IMR-90 (cell line): ENCODE measurements at regions not wholly inside any gene's neighbourhood (a gene's known extent, or its start where the extent isn't known, plus 50 kb on each side); places are given as distances from the start of the nearest gene placed in this dataset.

Source experiments
- ATAC-seq: fragments of 200-7000 bp; cut with Tn5 transposase; 2 replicates; pipeline ENCODE4 v1.9.1; 2020; ENCODE audit warnings: low read depth, mild to moderate bottlenecking, moderate library complexity
- BruUV-seq: library from RNA; stranded (reverse); fragments of 400-500 nt; replicated peaks from 2 replicates; lab custom pipeline; 2021; lab: Mats Ljungman, UMichigan
- CTCF ChIA-PET: fragments of 300-600 bp; formaldehyde crosslinking; extraction: SDS; loops from one replicate; lab custom pipeline; 2021; ENCODE audit warnings: antibody characterized with exemption; lab: Yijun Ruan, JAX
- POLR2A ChIA-PET: fragments of 300-600 bp; sonication (Branson Sonifier 250); formaldehyde crosslinking; loops from one replicate; lab custom pipeline; 2022; ENCODE audit warnings: antibody characterized with exemption; ENCODE audit not compliant: unreplicated experiment; lab: Charles Lee
- DNase-seq: peaks from one replicate; pipeline ENCODE4 v3.0.0; 2013
- H2AFZ ChIP-seq: replicated peaks from 2 replicates; pipeline ENCODE3; 2013; ENCODE audit warnings: low read length, mild to moderate bottlenecking; ENCODE audit not compliant: poor library complexity
- H2AK5ac ChIP-seq: 2 replicates; pipeline ENCODE4 v1.6.1; 2013; ENCODE audit warnings: low read depth, low read length, inconsistent platforms
- H2AK9ac ChIP-seq: replicated peaks from 2 replicates; pipeline ENCODE3; 2013; ENCODE audit warnings: mild to moderate bottlenecking, low read depth, low read length, moderate library complexity; ENCODE audit not compliant: poor library complexity
- H2BK120ac ChIP-seq: 2 replicates; pipeline ENCODE4 v1.6.1; 2013; ENCODE audit warnings: low read depth, low read length, inconsistent platforms
- H2BK15ac ChIP-seq: 3 replicates; pipeline ENCODE4 v1.6.1; 2013; ENCODE audit warnings: low read depth, low read length, inconsistent platforms
- H2BK20ac ChIP-seq: 2 replicates; pipeline ENCODE4 v1.6.1; 2013; ENCODE audit warnings: low read depth, mild to moderate bottlenecking, inconsistent platforms, low read length, moderate library complexity
- H2BK5ac ChIP-seq: 2 replicates; pipeline ENCODE4 v1.6.1; 2013; ENCODE audit warnings: mild to moderate bottlenecking, low read depth, low read length, inconsistent platforms; ENCODE audit not compliant: poor library complexity, severe bottlenecking
- H3K14ac ChIP-seq: replicated peaks from 2 replicates; pipeline ENCODE4 v1.6.1; 2013; ENCODE audit warnings: low read depth, low read length, inconsistent platforms
- H3K18ac ChIP-seq: 2 replicates; pipeline ENCODE4 v1.6.1; 2013; ENCODE audit warnings: low read depth, low read length, control low read depth
- H3K23ac ChIP-seq: 2 replicates; pipeline ENCODE4 v1.6.1; 2013; ENCODE audit warnings: low read depth, low read length, inconsistent platforms
- H3K27ac ChIP-seq: 2 replicates; pipeline ENCODE4 v1.5.1; 2013; ENCODE audit warnings: mild to moderate bottlenecking, control low read depth, low read length; ENCODE audit not compliant: insufficient read depth
- H3K27me3 ChIP-seq: 2 replicates; pipeline ENCODE4 v1.6.1; 2013; ENCODE audit warnings: low read length; ENCODE audit not compliant: control insufficient read depth, insufficient read depth
- H3K36me3 ChIP-seq: 2 replicates; pipeline ENCODE4 v1.6.1; 2013; ENCODE audit warnings: low read length, mixed read lengths; ENCODE audit not compliant: control insufficient read depth, insufficient read depth
- H3K4ac ChIP-seq: 2 replicates; pipeline ENCODE4 v1.6.1; 2013; ENCODE audit warnings: low read depth, low read length, inconsistent platforms
- H3K4me1 ChIP-seq: 2 replicates; pipeline ENCODE4 v1.6.1; 2013; ENCODE audit warnings: low read length, mixed read lengths; ENCODE audit not compliant: control insufficient read depth, insufficient read depth
- H3K4me2 ChIP-seq: 2 replicates; pipeline ENCODE4 v1.6.1; 2013; ENCODE audit warnings: low read depth, mild to moderate bottlenecking, control low read depth, low read length, moderate library complexity
- H3K4me3 ChIP-seq: 2 replicates; pipeline ENCODE4 v1.5.1; 2013; ENCODE audit warnings: low read depth, mild to moderate bottlenecking, control low read depth, low read length, moderate library complexity; ENCODE audit not compliant: insufficient read depth
- H3K56ac ChIP-seq: 2 replicates; pipeline ENCODE4 v1.6.1; 2013; ENCODE audit warnings: low read length, inconsistent platforms; ENCODE audit not compliant: insufficient read depth; ENCODE audit errors: extremely low read depth
- H3K79me1 ChIP-seq, 2 experiments: 2 replicates each; pipeline ENCODE4 v1.6.1; 2013; ENCODE audit warnings: low read length in 2 of 2, inconsistent platforms in 1 of 2, low read depth in 1 of 2
- H3K9ac ChIP-seq: 2 replicates; pipeline ENCODE4 v1.6.1; 2013; ENCODE audit warnings: low read depth, low read length, control low read depth
- H3K9me1 ChIP-seq: 2 replicates; pipeline ENCODE4 v1.6.1; 2013; ENCODE audit warnings: low read length, inconsistent platforms; ENCODE audit not compliant: insufficient read depth
- H3K9me3 ChIP-seq: 2 replicates; pipeline ENCODE4 v1.6.1; 2013; ENCODE audit warnings: low read length; ENCODE audit not compliant: control insufficient read depth, insufficient read depth
- H4K20me1 ChIP-seq: 2 replicates; pipeline ENCODE4 v1.6.1; 2013; ENCODE audit warnings: low read length, inconsistent platforms; ENCODE audit not compliant: insufficient read depth
- H4K5ac ChIP-seq: 2 replicates; pipeline ENCODE4 v1.6.1; 2013; ENCODE audit warnings: mild to moderate bottlenecking, low read depth, low read length, control low read depth
- H4K8ac ChIP-seq, 2 experiments: 2 replicates each; pipeline ENCODE4 v1.6.1; 2013; ENCODE audit warnings: low read depth in 2 of 2, low read length in 2 of 2, control low read depth in 1 of 2, inconsistent platforms in 1 of 2
- H4K91ac ChIP-seq: 2 replicates; pipeline ENCODE4 v1.6.1; 2013; ENCODE audit warnings: low read depth, low read length, inconsistent platforms; ENCODE audit not compliant: insufficient read depth
- BHLHE40 ChIP-seq: fragments of 150-350 bp; IDR thresholded peaks from 2 replicates; pipeline ENCODE4 v1.6.1; 2016; ENCODE audit warnings: mild to moderate bottlenecking, low read depth, low read length
- POLR2A ChIP-seq: IDR thresholded peaks from 2 replicates; pipeline ENCODE4 v1.6.1; 2012; ENCODE audit warnings: mild to moderate bottlenecking, low read depth, low read length
- WGBS, 2 experiments: methylation state at CpG; one replicate each; pipeline versions ENCODE4 v1.1.5 to v1.1.7; 2013; ENCODE audit warnings: missing lambda C conversion rate in 2 of 2; ENCODE audit not compliant: insufficient read length in 1 of 2; ENCODE audit errors: extremely low coverage in 2 of 2; 5-methylcytosine and 5-hydroxymethylcytosine counted together
- dilution Hi-C: fragments of 300-500 bp; cut with HindIII; formaldehyde crosslinking; loops from one replicate; pipeline ENCODE4 v1.14.3; 2018; ENCODE audit warnings: low sequenced_read_pairs; ENCODE audit not compliant: unreplicated experiment
- in situ Hi-C: fragments of 300-500 bp; cut with MboI; formaldehyde crosslinking; loops from 3 replicates; pipeline ENCODE4 v1.14.3; 2019; ENCODE audit warnings: low sequenced_read_pairs, inconsistent platforms, mixed read lengths
- intact Hi-C: fragments of 100-400 bp; cut with micrococcal nuclease; formaldehyde crosslinking; loops from 2 replicates; pipeline ENCODE4 v1.10.0; 2022

DNA sequence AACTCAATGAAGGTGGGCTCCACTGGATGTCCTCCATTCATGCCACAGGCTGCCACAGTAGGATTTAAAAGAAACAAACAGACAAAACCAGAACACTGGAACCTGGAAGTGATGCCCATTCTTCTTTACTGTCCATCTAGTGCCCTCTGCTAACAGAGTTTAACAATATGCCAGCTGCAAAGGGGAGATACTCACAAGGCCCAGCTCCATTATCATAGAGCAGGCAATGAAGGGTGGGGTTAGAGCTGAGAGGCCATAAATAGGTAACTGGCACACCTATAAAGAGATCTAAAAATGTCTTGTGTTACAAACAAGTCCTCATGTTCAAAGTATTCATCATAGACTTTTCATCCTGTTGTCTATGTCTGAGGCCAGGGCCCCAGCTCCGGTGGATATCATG, 75.6 kb downstream of the SOD2 start:
- intact Hi-C loops (no loop called here), in situ Hi-C loops (no loop called here), dilution Hi-C loops (no loop called here)
- no peak for DNase-seq
- no peak overlapping the region for H3K14ac ChIP-seq
- H3K9me1 ChIP-seq: no peaks in the 10 kb centered on the region
- no peaks in the 10 kb centered on the region for H3K36me3 ChIP-seq
- no peak overlapping the region for H3K4me3 ChIP-seq
- no peaks in the 10 kb centered on the region for H3K79me1 ChIP-seq
- H3K4ac ChIP-seq: no peak overlapping the region
- H2BK120ac ChIP-seq: no peak overlapping the region
- ATAC-seq: no peak
- peaks cover 8% of the 10 kb centered on the region for H3K9me3 ChIP-seq
- no peaks in the 10 kb centered on the region for H3K4me1 ChIP-seq
- no peak overlapping the region for H4K91ac ChIP-seq
- ChIA-PET CTCF (interaction anchor here (1.0 kb wide), 1 partner anchor 23 kb away, joined by 4 read pairs; no protein-coding TSS in a partner anchor), POLR2A (no interaction called here)
- H2AK5ac ChIP-seq: no peak overlapping the region
- no peak overlapping the region for H3K23ac ChIP-seq
- no peak overlapping the region for H3K4me2 ChIP-seq
- no peaks in the 10 kb centered on the region for H3K27me3 ChIP-seq
- no peak overlapping the region for H2BK20ac ChIP-seq
- no peak overlapping the region for H2AFZ ChIP-seq
- WGBS, 2 experiments: no CpG with 5 or more reads among the region's 1 CpG
- no peak overlapping the region for H4K5ac ChIP-seq
- no peak overlapping the region for H2BK5ac ChIP-seq
- no peak overlapping the region for H4K8ac ChIP-seq
- H2BK15ac ChIP-seq: no peak overlapping the region
- H3K18ac ChIP-seq: no peak overlapping the region
- H4K20me1 ChIP-seq: no peaks in the 10 kb centered on the region
- no peak for TF ChIP-seq BHLHE40
- TF ChIP-seq POLR2A: no peak
- H3K27ac ChIP-seq: no peak overlapping the region
- no peak overlapping the region for H3K9ac ChIP-seq
- no peak overlapping the region for H3K56ac ChIP-seq
- H2AK9ac ChIP-seq: no peak overlapping the region
- no TSS peak for BruUV-seq
